Activated CD4-positive, alpha-beta T cell treated with anti-CD3 and anti-CD28 coated beads, Interleukin-2, amount 50 U/mL, for 24 hours (primary cell): ENCODE measurements at regions not wholly inside any gene's neighbourhood (a gene's known extent, or its start where the extent isn't known, plus 50 kb on each side); places are given as distances from the start of the nearest gene placed in this dataset.
"Not testable (repeated sequence)": the region's sequence is repeated elsewhere in the genome, so short reads cannot be mapped to it uniquely, and the experiment has no call there.

Experiments
- DNase-seq, 2 donors: peaks; one replicate each; pipeline ENCODE4 v3.0.0-alpha.2; 2020; ENCODE audit warnings: low read depth in 1 of 2, low spot score in 1 of 2

GRCh38 chr6:144602523-144603180, 317.5 kb downstream of the UTRN start:
- no peak for DNase-seq

- DNase-seq: no peak
These were observed 320.9 kb downstream of the UTRN start for GRCh38 chr6:144606083-144606482.

GRCh38 chr6:144607998-144608735, 323.0 kb downstream of the UTRN start:
- no peak for DNase-seq

GRCh38 chr6:144612811-144613210, 327.7 kb downstream of the UTRN start:
- DNase-seq: no peak

- no peak for DNase-seq
These were observed 328.7 kb downstream of the UTRN start for GRCh38 chr6:144613859-144614258.

- DNase-seq: no peak
These were observed 330.7 kb downstream of the UTRN start for GRCh38 chr6:144615870-144616269.

- no peak for DNase-seq
These were observed 332.1 kb downstream of the UTRN start for GRCh38 chr6:144617191-144617590.

GRCh38 chr6:144617708-144618107, 332.6 kb downstream of the UTRN start:
- no peak for DNase-seq

GRCh38 chr6:144619966-144620365, 334.8 kb downstream of the UTRN start:
- no peak for DNase-seq

- no peak for DNase-seq
These were observed 336.2 kb downstream of the UTRN start for GRCh38 chr6:144621332-144621731.

GRCh38 chr6:144624246-144624645, 339.1 kb downstream of the UTRN start:
- no peak for DNase-seq

GRCh38 chr6:144624716-144625115, 339.6 kb downstream of the UTRN start:
- DNase-seq: no peak

- no peak for DNase-seq
These were observed 345.7 kb downstream of the UTRN start for GRCh38 chr6:144630857-144631256.

- no peak for DNase-seq
These were observed 347.1 kb downstream of the UTRN start for GRCh38 chr6:144632266-144632665.

GRCh38 chr6:144633886-144634285, 348.8 kb downstream of the UTRN start:
- DNase-seq: no peak

- no peak for DNase-seq
These were observed 349.2 kb downstream of the UTRN start for GRCh38 chr6:144634371-144634770.

GRCh38 chr6:144635051-144635450, 349.9 kb downstream of the UTRN start:
- no peak for DNase-seq

- DNase-seq: not testable (repeated sequence)
These were observed 350.9 kb downstream of the UTRN start for GRCh38 chr6:144636025-144636424.

GRCh38 chr6:144637541-144637940, 352.4 kb downstream of the UTRN start:
- no peak for DNase-seq

GRCh38 chr6:144639654-144640053, 354.5 kb downstream of the UTRN start:
- DNase-seq: no peak

- DNase-seq: no peak
These were observed 356.2 kb downstream of the UTRN start for GRCh38 chr6:144641286-144641685.

- no peak for DNase-seq
These were observed 359.6 kb downstream of the UTRN start for GRCh38 chr6:144644776-144645175.
